HepG2 (cell line): ENCODE measurements at regions not wholly inside any gene's neighbourhood (a gene's known extent, or its start where the extent isn't known, plus 50 kb on each side); places are given as distances from the start of the nearest gene placed in this dataset.

ENCODE experiments used
- ATAC-seq: fragments of 200-7000 bp; cut with Tn5 transposase; 3 replicates; pipeline ENCODE4 v1.9.1; 2020; ENCODE audit warnings: mild to moderate bottlenecking, moderate library complexity
- BruUV-seq: library from RNA; stranded (reverse); fragments of 400-500 nt; replicated peaks from 2 replicates; lab custom pipeline; 2021; lab: Mats Ljungman, UMichigan
- CTCF ChIA-PET: fragments of 300-600 bp; formaldehyde crosslinking; extraction: SDS; loops from one replicate; lab custom pipeline; 2021; ENCODE audit warnings: low total read pairs, inconsistent platforms, low intra/inter-chr PET ratio; lab: Yijun Ruan, JAX
- POLR2A ChIA-PET: fragments of 350-600 bp; sonication (Branson Sonifier 250); formaldehyde crosslinking; loops from one replicate; lab custom pipeline; 2020; ENCODE audit warnings: antibody characterized with exemption, inconsistent platforms; lab: Yijun Ruan, JAX
- DNase-seq: peaks from one replicate; pipeline ENCODE4 v3.0.0-alpha.2; 2015; ENCODE audit warnings: low spot score
- FAIRE-seq: peaks from 3 replicates; lab custom pipeline; 2011; peaks lifted over from hg19 to GRCh38; lab: Jason Lieb, UNC
- H2AFZ ChIP-seq: one replicate; pipeline ENCODE4 v1.6.1; 2011; ENCODE audit warnings: low read length, inconsistent platforms
- H3K27ac ChIP-seq: fragments of 300-600 bp; 3 replicates; pipeline ENCODE4 v1.8.0; 2011; ENCODE audit warnings: mixed run types, mild to moderate bottlenecking, mixed read lengths, low read length, inconsistent platforms; ENCODE audit not compliant: insufficient read depth; ENCODE audit errors: extremely low read length
- H3K27me3 ChIP-seq, 2 experiments: fragments of 200-600 bp in 1 of 2; 2 replicates in 1 of 2; 3 replicates in 1 of 2; pipeline versions ENCODE4 v1.6.0 to v1.8.0; 2011; ENCODE audit warnings: low read length in 2 of 2, mild to moderate bottlenecking in 2 of 2, moderate library complexity in 2 of 2, inconsistent platforms in 1 of 2; ENCODE audit not compliant: insufficient read depth in 2 of 2, control insufficient read depth in 1 of 2
- H3K36me3 ChIP-seq, 2 experiments: fragments of 200-600 bp in 1 of 2; replicated peaks in 1 of 2; 2 replicates in 1 of 2; 3 replicates in 1 of 2; pipeline versions ENCODE4 v1.5.1 to v1.8.0; 2011; ENCODE audit warnings: low read length in 2 of 2, inconsistent platforms in 1 of 2; ENCODE audit not compliant: insufficient read depth in 2 of 2, control insufficient read depth in 1 of 2
- H3K4me1 ChIP-seq: 2 replicates; pipeline ENCODE4 v1.5.1; 2012; ENCODE audit warnings: low read length, inconsistent platforms; ENCODE audit not compliant: insufficient read depth
- H3K4me2 ChIP-seq: 2 replicates; pipeline ENCODE4 v1.6.0; 2011; ENCODE audit warnings: low read depth, low read length, inconsistent platforms
- H3K4me3 ChIP-seq, 3 experiments: fragments of 200-600 bp in 1 of 3; sonication (generic), shearing (Covaris generic) in 1 of 3; replicated peaks in 1 of 3; 2 replicates each; pipeline ENCODE4 v1.5.1; 2011 to 2016; ENCODE audit warnings: low read length in 3 of 3, inconsistent platforms in 2 of 3, low read depth in 2 of 3, mild to moderate bottlenecking in 2 of 3, control low read depth in 1 of 3, mixed read lengths in 1 of 3; ENCODE audit not compliant: insufficient read depth in 1 of 3
- H3K79me2 ChIP-seq: one replicate; pipeline ENCODE4 v1.6.1; 2011; ENCODE audit warnings: low read length, inconsistent platforms; ENCODE audit not compliant: insufficient read depth
- H3K9ac ChIP-seq: 2 replicates; pipeline ENCODE4 v1.6.0; 2011; ENCODE audit warnings: mild to moderate bottlenecking, low read depth, low read length, inconsistent platforms; ENCODE audit not compliant: insufficient read depth
- H3K9me3 ChIP-seq: 2 replicates; pipeline ENCODE4 v1.5.1; 2012; ENCODE audit warnings: mild to moderate bottlenecking, low read length
- H4K20me1 ChIP-seq: 2 replicates; pipeline ENCODE4 v1.6.0; 2011; ENCODE audit warnings: inconsistent platforms, mild to moderate bottlenecking, low read length, moderate library complexity; ENCODE audit not compliant: insufficient read depth
- NFE2L1 ChIP-seq: sonication (generic); formaldehyde crosslinking; IDR thresholded peaks from 2 replicates; pipeline ENCODE4 v1.4.0; 2020; ENCODE audit warnings: missing genetic modification reagents, mild to moderate bottlenecking, borderline replicate concordance
- POGK ChIP-seq: sonication (generic); formaldehyde crosslinking; conservative IDR thresholded peaks from 2 replicates; pipeline ENCODE4 v1.8.0; 2022; ENCODE audit warnings: mild to moderate bottlenecking, moderate library complexity, missing genetic modification reagents
- SUZ12 ChIP-seq: fragments of 150-350 bp; IDR thresholded peaks from 2 replicates; pipeline ENCODE4 v1.6.1; 2014; ENCODE audit warnings: low read depth, low read length
- ZNF232 ChIP-seq: sonication (generic); formaldehyde crosslinking; IDR thresholded peaks from 2 replicates; pipeline ENCODE4 v1.4.0; 2020; ENCODE audit warnings: missing genetic modification reagents, borderline replicate concordance
- ZNF264 ChIP-seq: sonication (generic); formaldehyde crosslinking; IDR thresholded peaks from 2 replicates; pipeline ENCODE4 v1.4.0; 2020; ENCODE audit warnings: missing genetic modification reagents
- ZNF549 ChIP-seq: sonication (generic); formaldehyde crosslinking; IDR thresholded peaks from 2 replicates; pipeline ENCODE4 v1.5.0; 2020; ENCODE audit warnings: missing genetic modification reagents
- in situ Hi-C: cut with HindIII; loops from 2 replicates; pipeline ENCODE4 v1.10.0; 2017; ENCODE audit warnings: low pct_unique_long_range_greater_than_20kb; ENCODE audit not compliant: extremely low pct_ligation_motif_present
- intact Hi-C: fragments of 100-400 bp; cut with micrococcal nuclease; formaldehyde crosslinking; loops from one replicate; pipeline ENCODE4 v1.10.0; 2022; ENCODE audit not compliant: unreplicated experiment
- TF ChIP-seq, protein P1 (sequence below): sonication (generic); formaldehyde crosslinking; IDR thresholded peaks from 2 replicates; pipeline ENCODE4 v1.5.1; 2020; ENCODE audit warnings: missing genetic modification reagents, mild to moderate bottlenecking, borderline replicate concordance

DNA sequence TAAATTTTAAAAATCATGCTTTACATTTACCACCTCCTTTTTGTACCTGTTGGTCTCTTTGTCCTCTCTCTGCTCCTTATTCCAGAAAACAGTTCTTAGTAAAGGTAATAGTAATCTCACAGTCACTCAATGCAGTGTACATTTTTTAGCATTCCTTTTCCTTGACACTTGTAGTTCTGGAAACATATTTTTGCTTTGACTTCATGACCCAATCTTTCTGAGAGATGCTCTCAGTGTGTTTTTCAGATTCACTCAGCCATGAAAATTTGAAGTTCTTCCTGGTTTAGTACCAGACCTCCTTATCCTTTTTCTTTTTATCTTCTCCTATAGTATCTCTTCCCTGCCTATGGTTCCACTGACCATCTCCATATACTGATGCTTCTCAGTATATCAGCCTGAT, 747.5 kb upstream of the ZEB2 start:
- CTCF ChIA-PET: no interaction called here

More for the DNA sequence above, 747.5 kb upstream of the ZEB2 start:
- Histone ChIP-seq H3K9ac (no peak overlapping the region), H3K36me3 (no peaks in the 10 kb centered on the region), H3K4me3 (no peak overlapping the region), H3K79me2 (no peaks in the 10 kb centered on the region), H3K4me1 (no peaks in the 10 kb centered on the region), H3K27me3 (no peaks in the 10 kb centered on the region), H4K20me1 (no peaks in the 10 kb centered on the region), H3K27ac (no peak overlapping the region), H2AFZ (no peak overlapping the region), H3K9me3 (no peaks in the 10 kb centered on the region), H3K4me2 (no peak overlapping the region)
- TF ChIP-seq, protein P1, sequence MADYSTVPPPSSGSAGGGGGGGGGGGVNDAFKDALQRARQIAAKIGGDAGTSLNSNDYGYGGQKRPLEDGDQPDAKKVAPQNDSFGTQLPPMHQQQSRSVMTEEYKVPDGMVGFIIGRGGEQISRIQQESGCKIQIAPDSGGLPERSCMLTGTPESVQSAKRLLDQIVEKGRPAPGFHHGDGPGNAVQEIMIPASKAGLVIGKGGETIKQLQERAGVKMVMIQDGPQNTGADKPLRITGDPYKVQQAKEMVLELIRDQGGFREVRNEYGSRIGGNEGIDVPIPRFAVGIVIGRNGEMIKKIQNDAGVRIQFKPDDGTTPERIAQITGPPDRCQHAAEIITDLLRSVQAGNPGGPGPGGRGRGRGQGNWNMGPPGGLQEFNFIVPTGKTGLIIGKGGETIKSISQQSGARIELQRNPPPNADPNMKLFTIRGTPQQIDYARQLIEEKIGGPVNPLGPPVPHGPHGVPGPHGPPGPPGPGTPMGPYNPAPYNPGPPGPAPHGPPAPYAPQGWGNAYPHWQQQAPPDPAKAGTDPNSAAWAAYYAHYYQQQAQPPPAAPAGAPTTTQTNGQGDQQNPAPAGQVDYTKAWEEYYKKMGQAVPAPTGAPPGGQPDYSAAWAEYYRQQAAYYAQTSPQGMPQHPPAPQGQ (CRISPR knock-in tag): no peak
- TF ChIP-seq ZNF232 (CRISPR knock-in tag) (no peak), NFE2L1 (CRISPR knock-in tag) (no peak), ZNF549 (CRISPR knock-in tag) (no peak), ZNF264 (CRISPR knock-in tag) (no peak), SUZ12 (no peak), POGK (CRISPR knock-in tag) (no peak)
- intact Hi-C loops (no loop called here), in situ Hi-C loops (no loop called here)
- ATAC-seq (no peak), FAIRE-seq (no peak), DNase-seq (no peak)
- BruUV-seq: no TSS peak
- POLR2A ChIA-PET: no interaction called here
